Mammary epithelial cell (primary cell): ENCODE measurements at regions not wholly inside any gene's neighbourhood (a gene's known extent, or its start where the extent isn't known, plus 50 kb on each side); places are given as distances from the start of the nearest gene placed in this dataset.

Experiments used
- CTCF ChIP-seq, 2 donors: IDR thresholded peaks in 1 of 2; conservative IDR thresholded peaks in 1 of 2; 2 replicates each; pipeline ENCODE4 v1.5.1; 2011 to 2012; ENCODE audit warnings: inconsistent platforms in 2 of 2, low read length in 2 of 2, mild to moderate bottlenecking in 2 of 2, control low read depth in 1 of 2, low read depth in 1 of 2; ENCODE audit not compliant: insufficient read depth in 1 of 2; ENCODE audit errors: extremely low read depth in 1 of 2
- EZH2 ChIP-seq: IDR thresholded peaks from 2 replicates; pipeline ENCODE4 v1.6.1; 2012; ENCODE audit warnings: low read length, inconsistent platforms, borderline replicate concordance

- TF ChIP-seq EZH2 (no peak), CTCF (conservative IDR thresholded peaks at IDR 0.05 in 1 of 2, IDR thresholded peaks at IDR 0.05 in 1 of 2; ENCODE audit: extremely low read depth in 1 of 2, insufficient read depth in 1 of 2, low read depth in 1 of 2, low read length in 2 of 2) (no peak)
Measured at GRCh38 chr5:67910546-67910945, 305.0 kb upstream of the PIK3R1 start.
